GM12873 (cell line): ENCODE measurements at regions not wholly inside any gene's neighbourhood (a gene's known extent, or its start where the extent isn't known, plus 50 kb on each side); places are given as distances from the start of the nearest gene placed in this dataset.

Experiments used
- CTCF ChIP-seq: IDR thresholded peaks from 2 replicates; pipeline ENCODE4 v1.5.1; 2012; ENCODE audit warnings: low read depth, mild to moderate bottlenecking, moderate library complexity, low read length, control low read depth; ENCODE audit not compliant: insufficient read depth; ENCODE audit errors: missing control alignments

- peak; percentile 20 for TF ChIP-seq CTCF
These were observed 64.2 kb downstream of the LLPH start for GRCh38 chr12:66066137-66066928.

GRCh38 chr12:66065641-66066136 lies 64.9 kb downstream of the LLPH start:
- no peak for TF ChIP-seq CTCF

- TF ChIP-seq CTCF, result no peak
These were observed 65.4 kb downstream of the LLPH start for GRCh38 chr12:66065150-66065549.

- no peak for TF ChIP-seq CTCF
These were observed 66.6 kb downstream of the LLPH start for GRCh38 chr12:66063916-66064315.

GRCh38 chr12:66062290-66062625 lies 68.3 kb downstream of the LLPH start:
- TF ChIP-seq CTCF, result no peak

- TF ChIP-seq CTCF, result no peak
These were observed 68.8 kb downstream of the LLPH start for GRCh38 chr12:66061557-66062289.

GRCh38 chr12:66061076-66061475 lies 69.5 kb downstream of the LLPH start:
- no peak for TF ChIP-seq CTCF
